NCI-H2227 (cell line): ENCODE measurements at regions not wholly inside any gene's neighbourhood (a gene's known extent, or its start where the extent isn't known, plus 50 kb on each side); places are given as distances from the start of the nearest gene placed in this dataset.

Source experiments
- DNase-seq: peaks from one replicate; lab custom pipeline; 2025; ENCODE audit not compliant: unreplicated experiment; lab: John Stamatoyannopoulos, UW

DNA sequence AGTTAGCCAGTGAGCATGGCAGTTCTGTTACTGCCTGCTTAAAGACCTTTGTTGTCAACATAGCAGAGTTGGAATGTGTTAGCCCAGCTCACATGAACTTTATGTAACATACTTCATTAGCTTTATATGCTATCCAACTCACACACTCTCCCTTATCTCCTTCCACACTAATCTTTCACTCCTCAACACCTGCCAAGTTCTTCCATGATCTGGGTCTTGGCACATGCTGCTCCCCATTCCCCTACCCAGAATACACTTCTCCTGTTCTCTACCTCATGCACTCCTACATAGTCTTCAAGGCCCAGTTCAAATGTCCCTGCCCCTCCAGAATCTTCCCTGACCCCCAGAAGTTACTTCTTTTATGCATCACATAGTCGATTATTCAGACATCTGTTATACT, 179.3 kb downstream of the KATNAL1 start:
- no peak for DNase-seq

DNA sequence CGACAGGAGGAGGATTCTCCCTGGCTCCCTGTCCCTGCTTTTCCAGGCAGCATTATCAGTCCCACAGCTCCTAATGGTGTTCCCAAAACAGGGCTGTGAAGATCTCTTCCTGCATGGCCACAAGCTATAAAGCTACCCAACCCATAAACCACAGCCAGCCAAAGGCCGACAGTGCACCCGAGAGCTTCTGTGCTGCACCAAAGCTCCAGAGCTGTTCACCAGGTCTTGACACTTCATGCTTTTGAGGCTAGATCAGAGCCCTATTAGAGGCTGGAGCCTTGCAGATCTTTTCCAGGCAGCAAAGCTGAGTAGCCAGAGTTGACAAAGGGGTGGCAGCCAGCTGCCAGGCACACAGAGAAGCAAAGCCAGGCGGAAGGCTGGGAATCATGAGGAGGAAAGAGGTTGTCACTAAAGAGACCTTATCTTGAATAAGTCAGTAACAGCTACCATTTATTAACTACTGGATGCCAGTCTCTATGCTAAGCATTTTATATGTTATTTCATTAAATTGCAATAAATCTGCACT, 180.4 kb downstream of the KATNAL1 start:
- no peak for DNase-seq

- no peak for DNase-seq
Measured at GRCh38 chr13:30125422-30126073, 181.8 kb downstream of the KATNAL1 start.

- no peak for DNase-seq
Measured at GRCh38 chr13:30124131-30124768, 183.1 kb downstream of the KATNAL1 start.

- DNase-seq, result no peak
Measured at GRCh38 chr13:30123575-30123974, 183.8 kb downstream of the KATNAL1 start.

- DNase-seq, result no peak
Measured at GRCh38 chr13:30121666-30122065, 185.7 kb downstream of the KATNAL1 start.

DNA sequence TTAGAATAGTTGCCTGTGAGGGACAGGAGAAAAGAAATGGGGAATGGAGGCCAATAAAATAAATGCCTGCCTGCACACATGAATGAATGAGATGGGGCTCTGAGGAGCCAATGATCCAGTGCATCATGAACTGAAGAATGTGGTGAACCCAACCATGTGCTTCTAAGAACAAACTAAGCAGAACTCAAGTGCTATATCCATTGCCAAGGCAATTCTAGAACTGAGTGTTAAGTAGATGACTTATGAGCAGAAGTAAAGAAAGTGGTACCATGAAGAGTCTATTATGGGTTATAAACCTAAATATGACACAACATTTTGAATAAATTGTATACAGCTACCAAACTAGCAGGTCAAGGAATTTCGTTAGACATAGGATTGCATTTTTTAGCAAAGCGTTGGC, 186.1 kb downstream of the KATNAL1 start:
- no peak for DNase-seq

- no peak for DNase-seq
Measured at GRCh38 chr13:30120133-30120822, 187.1 kb downstream of the KATNAL1 start.

- DNase-seq, result no peak
Measured at GRCh38 chr13:30119476-30119875, 187.9 kb downstream of the KATNAL1 start.

DNA sequence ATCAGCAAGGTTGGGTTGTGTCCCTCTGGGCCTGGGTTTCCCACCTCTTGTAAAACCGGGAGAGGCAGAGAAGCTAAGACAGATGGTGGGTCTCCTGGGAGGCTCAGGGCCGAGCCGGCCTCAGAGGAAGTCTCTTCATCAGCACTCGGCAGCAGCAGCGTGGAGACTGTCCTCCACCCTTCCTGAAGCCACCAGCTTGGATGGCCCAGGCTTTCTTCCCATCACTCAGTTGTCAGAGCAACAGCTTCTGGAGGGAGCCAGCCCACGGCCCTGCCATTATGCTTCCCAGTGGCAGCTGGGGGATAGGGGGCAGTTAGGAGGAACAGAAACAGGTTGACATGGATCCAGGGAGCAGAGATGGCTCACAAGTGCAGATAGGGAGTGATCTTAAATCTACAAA, 191.0 kb downstream of the KATNAL1 start:
- no peak for DNase-seq

DNA sequence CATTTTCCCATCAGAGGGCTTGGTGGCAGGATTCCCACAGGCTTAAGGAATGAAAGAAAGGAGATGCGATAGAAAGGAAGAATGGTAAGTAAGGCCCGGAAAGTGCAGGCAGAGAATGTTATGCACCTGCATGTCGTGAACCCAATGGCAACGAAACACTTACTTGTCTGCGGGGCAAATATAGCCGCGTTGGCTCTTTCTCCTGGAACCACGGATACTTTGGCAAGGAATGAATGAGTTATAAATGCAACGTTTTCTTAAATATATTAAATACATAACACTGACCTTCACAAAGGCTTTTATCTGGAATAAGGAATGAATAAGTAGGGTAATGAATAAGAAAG, 192.1 kb downstream of the KATNAL1 start:
- DNase-seq, result no peak

DNA sequence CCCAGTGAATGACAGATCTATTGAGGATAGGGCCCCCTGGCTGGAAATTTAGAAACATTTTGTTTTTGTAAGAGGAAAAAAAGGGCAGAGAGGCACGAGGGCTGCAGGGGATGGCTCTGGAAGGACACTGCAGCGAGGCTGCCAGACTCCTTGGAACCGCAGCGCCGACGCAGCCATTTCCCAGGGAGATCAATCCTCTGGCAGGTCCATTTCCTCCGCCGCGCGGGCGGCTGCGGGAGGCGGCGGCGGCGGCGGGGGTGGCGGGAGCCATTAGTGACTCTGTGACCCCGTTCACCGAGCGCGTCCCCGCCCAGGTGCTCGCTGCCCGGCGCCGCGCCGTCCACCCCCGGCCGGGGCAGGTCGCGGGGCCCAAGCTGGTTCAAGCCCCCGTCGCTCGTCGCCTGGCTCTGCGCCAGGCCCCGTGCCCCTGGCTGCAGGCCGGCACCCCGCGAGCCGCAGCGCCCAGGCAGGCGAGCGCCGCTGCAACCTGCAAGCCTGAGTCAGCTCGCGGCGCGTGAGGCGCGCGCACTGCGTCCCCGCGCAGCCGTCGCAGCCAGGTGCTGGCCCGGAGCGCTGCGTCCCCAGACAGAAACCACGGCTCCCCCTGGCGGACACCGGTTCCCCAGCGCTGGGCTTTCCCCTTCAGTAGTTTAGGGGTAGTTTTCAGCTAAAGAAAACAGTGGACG, 192.6 kb downstream of the KATNAL1 start:
- peak; percentile 83 for DNase-seq

DNA sequence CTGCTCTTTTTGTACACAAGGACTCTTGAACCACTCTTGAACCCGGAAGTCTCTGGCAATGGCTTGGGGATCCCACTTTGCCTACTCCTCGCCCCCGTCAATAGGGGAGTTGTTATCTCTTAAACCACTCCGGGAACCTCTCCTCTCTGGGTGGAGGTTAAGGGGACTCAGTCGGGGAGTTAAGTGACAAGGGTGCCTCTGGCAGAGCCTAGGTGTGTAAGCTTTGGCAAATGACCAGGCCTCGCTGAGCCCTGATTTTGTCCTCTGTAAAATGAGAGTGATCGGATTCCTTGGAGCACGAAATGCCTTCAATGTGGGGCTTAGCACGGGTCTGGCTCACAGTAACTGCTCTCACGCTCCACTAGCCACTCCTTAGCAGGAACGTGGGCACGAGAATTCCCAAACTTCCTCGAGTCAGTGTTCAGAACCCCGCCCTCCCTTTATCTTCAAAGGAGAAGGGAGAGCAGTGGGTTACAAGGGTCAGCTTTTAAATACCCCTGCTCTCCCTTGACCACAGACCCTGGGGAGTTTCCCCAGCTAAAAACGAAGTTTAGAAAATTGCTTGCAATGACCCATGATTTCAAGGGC, 193.3 kb downstream of the KATNAL1 start:
- no peak for DNase-seq

GRCh38 chr13:30113551-30113950, 193.8 kb downstream of the KATNAL1 start:
- DNase-seq, result no peak

GRCh38 chr13:30112602-30113435, 194.5 kb downstream of the KATNAL1 start:
- DNase-seq, result peak; percentile 76

GRCh38 chr13:30111810-30112209, 195.5 kb downstream of the KATNAL1 start:
- no peak for DNase-seq

DNA sequence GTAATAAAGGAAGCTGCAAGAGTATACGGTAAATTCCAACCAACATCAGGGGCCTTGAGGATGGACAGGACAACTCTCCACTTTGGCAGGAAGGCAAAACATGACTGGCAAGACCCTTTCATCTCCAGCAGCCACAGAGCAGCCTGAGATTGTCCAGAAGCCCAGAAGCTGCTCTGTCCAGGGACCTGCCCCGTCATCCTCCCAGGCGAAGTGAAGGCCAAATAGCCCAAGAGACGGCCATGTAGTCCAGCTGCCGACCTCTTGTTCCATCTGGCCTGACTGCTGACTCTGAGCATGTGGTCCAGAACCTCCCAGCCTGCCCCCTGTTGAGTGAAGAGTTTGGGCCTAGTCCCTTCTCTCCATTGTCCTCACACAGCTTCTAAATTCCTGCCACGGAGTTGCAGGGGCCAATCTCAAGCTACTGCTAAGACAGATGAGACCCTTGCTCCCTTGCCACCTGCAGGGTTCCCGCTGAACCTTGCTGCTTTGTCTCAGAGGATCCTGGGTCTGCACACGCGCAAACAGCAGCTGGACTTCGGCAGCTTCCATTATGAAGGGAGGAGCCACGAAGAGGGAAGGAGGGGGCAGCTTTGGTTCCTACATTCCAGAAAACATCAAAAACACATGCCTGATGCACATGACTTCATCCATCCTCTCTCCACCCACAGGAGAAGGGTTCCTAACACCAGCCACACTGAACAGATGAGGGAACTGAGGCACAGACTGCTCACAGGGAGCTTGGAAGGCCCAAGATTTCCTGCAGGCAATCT, 196.9 kb downstream of the KATNAL1 start:
- no peak for DNase-seq

DNA sequence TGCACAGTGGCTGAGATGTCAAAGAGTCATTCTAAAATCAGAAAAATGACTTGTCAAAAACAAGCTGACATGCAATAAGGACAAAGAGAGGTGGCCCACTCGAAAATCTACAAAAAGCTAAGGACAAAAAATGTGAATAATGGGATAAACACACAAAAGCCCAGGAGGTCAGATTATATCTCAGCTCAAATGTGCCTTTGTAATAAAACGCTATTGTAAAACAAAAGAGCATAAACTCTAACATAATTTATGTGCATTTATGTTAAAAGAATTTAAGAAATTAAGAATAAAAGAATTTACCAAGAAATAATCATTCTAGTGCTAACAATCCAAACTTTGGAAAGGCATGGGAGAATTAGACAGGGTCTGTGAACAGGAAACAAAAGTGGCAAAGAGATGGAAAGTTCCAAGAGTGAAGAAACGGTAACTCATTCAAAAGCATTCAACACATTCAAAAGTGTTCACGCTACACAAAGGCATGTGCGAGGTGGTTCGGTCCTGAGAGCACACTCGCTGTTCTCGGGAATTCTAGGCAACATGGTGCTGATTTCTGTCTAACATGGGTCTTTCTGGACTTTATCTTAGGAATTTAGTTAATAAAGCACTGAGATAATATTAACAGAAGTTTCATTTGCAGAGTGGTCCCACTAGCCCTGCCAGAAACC, 197.7 kb downstream of the KATNAL1 start:
- no peak for DNase-seq

GRCh38 chr13:30108913-30109237, 198.5 kb downstream of the KATNAL1 start:
- DNase-seq, result peak; percentile 74
